ENCODE measurements at regions not wholly inside any gene's neighbourhood (a gene's known extent, or its start where the extent isn't known, plus 50 kb on each side); places are given as distances from the start of the nearest gene placed in this dataset.

GRCh38 chr17:79315358-79316105 lies 240.9 kb downstream of the ENGASE start:
- DNase-seq (ENCODE audit: low read depth in 2 of 2): no peak

GRCh38 chr17:79314617-79315357 lies 240.2 kb downstream of the ENGASE start:
- DNase-seq (ENCODE audit: low read depth in 2 of 2): no peak

GRCh38 chr17:79311373-79311772 lies 236.7 kb downstream of the ENGASE start:
- DNase-seq (ENCODE audit: low read depth in 2 of 2): no peak

- no peak for DNase-seq (ENCODE audit: low read depth in 2 of 2)
These were observed 232.0 kb downstream of the ENGASE start for GRCh38 chr17:79306424-79307318.

GRCh38 chr17:79305768-79306423 lies 231.3 kb downstream of the ENGASE start:
- no peak for DNase-seq (ENCODE audit: low read depth in 2 of 2)

- no peak for DNase-seq (ENCODE audit: low read depth in 2 of 2)
These were observed 230.7 kb downstream of the ENGASE start for GRCh38 chr17:79305376-79305767.

- no peak for DNase-seq (ENCODE audit: low read depth in 2 of 2)
These were observed 230.3 kb downstream of the ENGASE start for GRCh38 chr17:79304884-79305283.

GRCh38 chr17:79303641-79304205 lies 229.1 kb downstream of the ENGASE start:
- DNase-seq (ENCODE audit: low read depth in 2 of 2): no peak

- no peak for DNase-seq (ENCODE audit: low read depth in 2 of 2)
These were observed 226.8 kb downstream of the ENGASE start for GRCh38 chr17:79301469-79301868.

GRCh38 chr17:79299349-79299748 lies 224.7 kb downstream of the ENGASE start:
- DNase-seq (ENCODE audit: low read depth in 2 of 2): no peak

- no peak for DNase-seq (ENCODE audit: low read depth in 2 of 2)
These were observed 224.2 kb downstream of the ENGASE start for GRCh38 chr17:79298799-79299198.

- no peak for DNase-seq (ENCODE audit: low read depth in 2 of 2)
These were observed 221.6 kb downstream of the ENGASE start for GRCh38 chr17:79296243-79296642.

GRCh38 chr17:79295307-79295706 lies 220.7 kb downstream of the ENGASE start:
- DNase-seq (ENCODE audit: low read depth in 2 of 2): no peak

- DNase-seq (ENCODE audit: low read depth in 2 of 2): peak; percentile 5 to 19
These were observed 219.9 kb downstream of the ENGASE start for GRCh38 chr17:79294459-79295071.

GRCh38 chr17:79292501-79292900 lies 217.9 kb downstream of the ENGASE start:
- no peak for DNase-seq (ENCODE audit: low read depth in 2 of 2)

GRCh38 chr17:79291391-79291790 lies 216.8 kb downstream of the ENGASE start:
- DNase-seq (ENCODE audit: low read depth in 2 of 2): no peak

- no peak for DNase-seq (ENCODE audit: low read depth in 2 of 2)
These were observed 216.1 kb downstream of the ENGASE start for GRCh38 chr17:79290726-79291125.

GRCh38 chr17:79288950-79289349 lies 214.3 kb downstream of the ENGASE start:
- no peak for DNase-seq (ENCODE audit: low read depth in 2 of 2)

GRCh38 chr17:79286440-79286839 lies 211.8 kb downstream of the ENGASE start:
- DNase-seq (ENCODE audit: low read depth in 2 of 2): no peak

GRCh38 chr17:79285973-79286372 lies 211.3 kb downstream of the ENGASE start:
- no peak for DNase-seq (ENCODE audit: low read depth in 2 of 2)

- DNase-seq (ENCODE audit: low read depth in 2 of 2): no peak
These were observed 207.7 kb downstream of the ENGASE start for GRCh38 chr17:79282294-79282693.
